ENCODE measurements at regions not wholly inside any gene's neighbourhood (a gene's known extent, or its start where the extent isn't known, plus 50 kb on each side); places are given as distances from the start of the nearest gene placed in this dataset.

DNA sequence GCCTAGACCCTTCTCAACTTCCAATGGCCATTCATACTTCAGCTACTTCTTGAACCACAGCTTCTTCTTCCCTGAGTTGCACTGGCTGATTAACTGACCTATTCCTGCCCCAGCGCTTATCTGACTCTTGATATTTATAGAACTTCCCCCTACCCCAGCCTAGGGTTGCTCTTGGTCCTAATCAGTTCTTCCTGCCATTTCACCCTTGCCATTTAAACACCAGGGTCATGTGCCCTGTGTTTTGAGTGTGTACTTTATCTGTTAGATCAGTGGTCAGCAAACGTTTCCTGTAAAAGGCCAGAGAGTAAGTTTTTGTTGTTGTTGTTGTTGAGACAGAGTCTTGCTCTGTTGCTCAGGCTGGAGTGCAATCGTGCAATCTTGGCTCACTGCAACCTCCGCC, 82.4 kb upstream of the COX10 start:
- no peak for DNase-seq (ENCODE audit: low spot score)

DNA sequence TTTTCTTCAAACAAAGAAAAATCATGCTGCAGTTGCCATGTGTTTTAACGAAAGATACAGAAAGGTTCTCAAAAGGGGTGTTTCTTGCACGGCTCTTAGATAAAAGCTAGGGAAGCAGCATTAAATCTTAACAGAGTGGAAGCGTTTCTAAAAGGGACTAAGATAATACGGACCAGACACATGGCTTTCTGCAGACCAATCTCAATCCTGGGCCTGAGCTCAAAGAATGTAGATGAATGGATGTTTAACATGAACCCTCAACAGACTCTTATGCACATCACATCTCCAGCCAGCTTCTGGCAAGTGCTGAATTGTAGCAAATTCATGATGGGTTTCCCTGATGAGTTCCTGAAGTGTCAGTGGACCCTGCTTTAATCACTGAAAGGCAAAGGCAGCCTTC, 80.2 kb upstream of the COX10 start:
- no peak for DNase-seq (ENCODE audit: low spot score)

DNA sequence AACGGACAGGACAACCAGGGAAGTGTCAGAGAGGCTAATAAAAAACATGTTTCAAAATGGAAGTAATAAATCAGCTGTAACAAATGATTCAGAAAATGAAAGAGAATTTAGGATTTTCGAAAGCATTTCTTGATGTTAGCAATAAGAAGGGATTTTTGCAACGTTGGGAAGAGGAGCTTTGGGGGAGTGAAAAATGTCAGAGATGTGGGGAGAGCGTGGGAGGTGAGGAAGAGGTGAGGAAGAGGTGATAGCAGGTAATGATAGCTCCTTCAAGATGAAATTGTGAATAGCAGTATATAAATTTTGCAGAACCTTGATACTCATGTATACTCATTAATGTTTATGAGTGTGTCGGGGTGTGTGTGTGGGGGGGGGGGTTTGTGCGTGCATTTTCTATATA, 76.2 kb upstream of the COX10 start:
- no peak for DNase-seq (ENCODE audit: low spot score)

DNA sequence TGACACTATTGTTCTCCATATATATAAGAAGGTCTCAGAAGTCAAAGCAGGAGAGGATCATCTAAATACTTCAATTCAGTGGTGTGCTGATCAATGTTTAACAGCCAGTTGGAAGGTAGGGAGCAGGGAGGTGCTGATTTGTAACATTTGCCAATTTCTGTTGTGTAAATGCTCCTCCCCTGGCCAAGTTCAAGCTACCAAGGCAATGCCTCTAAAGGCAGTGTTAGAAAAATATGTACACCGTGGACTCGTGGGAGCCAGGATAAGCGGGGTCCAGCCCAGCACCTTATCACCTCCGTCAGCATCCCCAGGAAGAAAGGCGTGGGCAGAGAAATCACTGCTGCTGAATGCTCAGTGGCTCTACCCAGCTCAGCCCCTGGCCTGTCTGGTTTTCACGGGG, 75.3 kb upstream of the COX10 start:
- no peak for DNase-seq (ENCODE audit: low spot score)

DNA sequence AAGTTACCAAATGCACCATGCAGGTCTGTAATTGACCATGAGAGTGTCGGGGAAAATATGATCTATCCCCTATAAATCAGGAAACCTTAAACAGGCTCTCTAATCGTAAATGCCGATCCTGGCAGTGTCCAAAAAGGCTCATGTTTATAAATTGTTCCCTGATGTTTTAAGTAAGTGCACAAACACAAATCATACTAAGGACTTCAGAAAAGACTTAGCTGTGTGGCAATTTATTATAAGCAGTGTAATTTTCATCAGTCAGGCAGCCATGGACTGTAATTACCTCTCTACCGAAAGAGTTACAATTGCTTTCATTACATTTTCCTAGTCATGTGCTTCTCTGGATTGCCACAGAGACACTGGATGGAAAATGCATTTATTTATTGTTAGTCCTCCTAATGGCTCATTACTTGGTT, 73.4 kb upstream of the COX10 start:
- DNase-seq (ENCODE audit: low spot score): no peak

DNA sequence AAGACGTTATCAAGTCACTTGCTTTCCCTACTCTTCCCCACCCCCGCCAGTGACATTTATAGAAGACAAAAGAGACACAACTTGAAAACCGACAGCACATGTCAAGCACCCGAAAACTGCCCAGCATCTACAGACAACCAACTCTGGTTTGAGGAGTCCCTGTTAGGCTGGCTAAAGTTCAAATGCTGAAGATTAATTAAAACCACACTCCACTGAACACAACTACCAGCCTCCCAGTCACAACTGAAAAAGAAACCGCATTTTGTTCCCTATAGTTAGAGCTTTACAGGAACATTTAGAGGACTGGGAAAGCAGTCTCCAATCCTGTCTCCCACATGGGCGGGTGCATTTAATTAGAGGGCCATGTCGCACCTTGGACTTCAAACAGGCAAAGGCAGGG, 73.0 kb upstream of the COX10 start:
- DNase-seq (ENCODE audit: low spot score): no peak

GRCh38 chr17:13996748-13997147, 72.6 kb upstream of the COX10 start:
- no peak for DNase-seq (ENCODE audit: low spot score)

DNA sequence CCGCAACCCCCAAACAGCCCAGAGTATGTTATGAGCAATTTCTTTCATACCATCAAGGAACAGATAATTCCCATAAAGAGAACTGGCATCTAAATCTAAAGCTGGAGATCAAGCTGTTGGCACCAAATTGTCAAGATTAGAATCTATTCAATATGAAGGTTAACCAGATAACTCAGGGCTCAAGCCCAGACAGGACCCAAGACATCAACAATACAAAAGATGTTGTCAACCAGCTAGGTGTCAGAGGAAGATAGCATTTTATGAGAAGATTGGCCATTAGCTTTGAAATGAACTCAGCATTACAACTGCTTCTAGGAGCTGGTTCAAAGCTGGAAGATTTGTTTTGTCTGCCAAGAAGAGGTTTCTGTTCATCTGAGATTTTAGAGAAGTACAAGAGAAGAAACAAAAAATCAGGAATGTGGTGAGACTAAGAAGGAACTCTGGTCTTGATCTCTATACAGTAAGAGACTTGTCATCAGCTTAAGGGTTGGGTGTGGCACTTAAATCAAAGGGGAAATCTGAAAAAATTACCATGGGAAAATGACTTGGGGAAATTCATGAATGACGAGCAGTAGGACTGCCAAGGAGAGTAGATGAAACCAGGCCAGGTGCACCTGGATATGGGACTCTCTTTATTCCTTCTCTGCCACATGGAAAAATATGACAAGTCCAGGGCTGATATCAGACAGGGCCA, 64.2 kb upstream of the COX10 start:
- no peak for DNase-seq (ENCODE audit: low spot score)

- DNase-seq (ENCODE audit: low spot score): no peak
Observed at GRCh38 chr17:14006249-14006942, 62.9 kb upstream of the COX10 start.

DNA sequence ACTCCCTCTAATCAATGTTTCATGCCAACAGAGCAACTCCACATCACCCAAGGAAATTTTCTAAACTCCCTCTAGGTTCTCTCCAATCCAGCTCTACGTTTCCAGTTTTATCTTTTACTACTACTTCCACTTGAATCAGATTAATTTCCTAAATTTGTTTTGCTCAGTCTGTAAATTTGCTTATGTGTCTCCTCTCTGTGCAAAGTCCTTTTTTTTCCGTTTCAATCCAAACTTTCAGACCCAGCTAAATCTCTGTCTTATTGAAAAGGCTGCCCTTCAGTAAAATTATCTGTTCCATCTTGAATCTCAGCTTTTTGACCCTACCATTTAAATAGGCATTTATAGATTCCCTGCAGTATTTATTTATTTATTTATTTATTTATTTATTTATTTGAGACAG, 61.4 kb upstream of the COX10 start:
- no peak for DNase-seq (ENCODE audit: low spot score)

DNA sequence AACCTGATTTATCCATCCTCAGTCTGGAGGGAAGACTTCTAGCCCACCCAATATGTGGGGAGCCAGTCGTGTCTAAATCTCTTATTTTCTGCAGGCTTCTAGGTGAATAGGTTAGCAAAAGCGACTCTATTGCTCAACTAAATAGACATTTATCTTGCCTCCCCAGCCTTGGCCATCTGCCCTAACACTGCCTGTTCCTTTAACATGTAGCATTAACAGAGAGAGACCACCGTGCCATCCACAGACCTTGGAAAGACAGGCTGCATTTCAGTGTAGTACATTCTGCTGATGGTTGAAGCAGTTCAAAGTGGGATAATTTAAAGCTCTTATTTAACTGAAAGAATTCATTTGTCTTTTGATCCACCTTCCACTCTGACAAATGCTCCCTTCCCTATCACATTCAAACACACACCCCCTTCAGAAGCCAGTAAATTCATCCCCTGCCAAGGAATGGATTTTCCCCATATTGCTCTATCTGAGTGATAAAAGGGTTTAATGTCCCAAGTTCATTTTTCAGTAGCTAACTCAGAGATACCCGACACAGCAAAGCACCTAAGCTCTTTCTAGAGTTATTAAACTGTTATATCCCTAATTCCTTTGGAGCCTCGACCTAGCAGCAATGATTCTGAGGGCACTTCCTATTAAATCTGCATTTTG, 58.1 kb upstream of the COX10 start:
- DNase-seq (ENCODE audit: low spot score): no peak

GRCh38 chr17:14011740-14012405, 57.4 kb upstream of the COX10 start:
- DNase-seq (ENCODE audit: low spot score): no peak

DNA sequence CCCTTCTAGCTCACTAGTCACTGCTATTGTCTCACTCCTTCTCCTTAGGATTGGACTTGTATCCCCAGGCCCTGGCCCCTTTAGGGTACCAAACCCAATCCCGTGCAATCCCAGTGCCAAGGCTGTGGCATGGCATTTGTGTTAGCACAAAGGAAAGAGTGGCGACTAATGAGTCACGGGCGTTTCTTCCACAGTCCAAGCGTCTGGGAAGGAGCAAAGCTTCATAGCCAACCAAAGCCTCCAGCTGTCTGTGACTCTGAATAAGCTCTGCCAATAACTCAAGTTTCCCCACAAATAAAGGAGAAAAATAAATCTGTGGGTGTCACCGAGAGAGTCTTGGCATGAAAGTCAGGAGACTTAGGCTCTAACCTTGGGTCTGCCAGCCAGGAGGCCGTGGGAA, 54.6 kb upstream of the COX10 start:
- no peak for DNase-seq (ENCODE audit: low spot score)

DNA sequence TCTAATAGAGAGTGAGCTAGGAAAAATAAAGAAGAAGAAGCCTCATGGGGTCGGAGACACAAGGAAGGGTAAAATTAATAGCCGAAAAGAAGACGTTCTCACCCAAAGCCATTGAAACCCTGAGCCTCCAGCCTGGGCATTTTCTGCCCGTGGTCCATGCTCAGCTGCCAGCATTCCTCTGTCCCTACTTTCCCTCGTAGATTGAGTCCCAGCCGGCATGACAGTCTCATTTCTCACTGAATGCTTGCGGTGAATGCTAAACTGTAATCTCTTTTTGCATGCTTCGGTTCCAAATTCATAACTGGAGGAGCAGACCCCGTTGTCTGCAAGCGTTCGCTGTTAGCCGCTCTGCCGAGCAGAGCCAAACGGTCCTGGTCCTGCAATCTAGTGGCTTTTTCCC, 54.0 kb upstream of the COX10 start:
- DNase-seq (ENCODE audit: low spot score): no peak

DNA sequence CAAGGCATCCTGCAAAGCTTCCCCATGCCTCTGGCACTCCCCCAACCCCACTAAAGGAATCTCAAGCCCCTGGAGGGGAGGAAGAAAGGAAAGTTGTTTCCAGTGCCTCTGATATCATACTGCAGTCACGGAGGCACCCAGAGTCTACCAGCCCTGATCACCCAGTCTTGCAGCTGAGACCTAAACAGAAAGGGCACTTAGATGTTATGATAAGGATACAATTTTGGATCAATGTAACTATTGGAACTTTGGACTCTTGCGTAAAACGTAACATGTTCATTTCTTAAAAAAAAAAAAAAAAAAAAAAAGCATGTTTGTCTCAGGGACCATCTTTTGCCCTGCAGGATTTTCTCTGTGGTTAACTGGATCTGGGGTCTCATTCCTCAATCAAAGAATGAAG, 52.4 kb upstream of the COX10 start:
- DNase-seq (ENCODE audit: low spot score): no peak

DNA sequence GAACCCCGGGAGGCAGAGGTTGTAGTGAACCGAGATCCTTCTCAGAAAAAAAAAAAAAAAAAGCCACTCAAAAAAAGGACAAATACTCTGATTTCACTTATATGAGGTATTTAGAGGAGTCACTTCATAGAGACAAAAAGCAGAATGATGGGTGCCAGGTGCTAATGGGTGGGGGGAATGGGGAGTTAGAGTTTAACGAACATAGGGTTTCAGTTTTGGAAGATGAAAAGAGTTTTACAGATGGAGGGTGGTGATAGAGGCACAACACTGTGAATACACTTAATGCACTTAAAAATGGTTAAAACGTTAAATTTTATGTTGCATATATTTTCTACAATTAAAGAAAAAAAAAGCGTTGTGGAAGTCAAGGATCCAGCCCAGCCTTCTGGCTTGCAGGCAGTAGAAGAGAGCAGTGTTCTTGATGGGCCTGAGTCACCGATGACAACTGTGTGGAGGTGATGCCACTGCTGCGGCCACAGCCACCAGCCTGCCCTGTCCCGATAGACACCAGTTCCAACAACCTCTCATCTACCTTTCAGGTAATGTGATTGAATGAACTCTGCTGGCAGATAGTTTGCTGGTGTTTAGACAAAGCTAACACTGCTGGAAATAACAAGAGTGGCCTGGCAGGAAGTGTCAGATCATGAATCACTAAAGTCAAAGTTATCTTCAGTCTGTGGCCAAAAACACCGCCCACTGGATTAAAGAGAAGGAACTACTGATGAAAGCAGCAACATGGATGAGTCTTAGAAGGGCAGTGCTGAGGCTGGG, 49.9 kb upstream of the COX10 start:
- DNase-seq (ENCODE audit: low spot score): no peak
